ES-I3 (cell line): ENCODE measurements at regions not wholly inside any gene's neighbourhood (a gene's known extent, or its start where the extent isn't known, plus 50 kb on each side); places are given as distances from the start of the nearest gene placed in this dataset.

ENCODE experiments used
- H3K36me3 ChIP-seq: 2 replicates; pipeline ENCODE4 v1.6.1; 2013; ENCODE audit warnings: mild to moderate bottlenecking, low read length, control low read depth, moderate library complexity; ENCODE audit not compliant: insufficient read depth
- H3K4me1 ChIP-seq: 2 replicates; pipeline ENCODE4 v1.6.1; 2013; ENCODE audit warnings: mild to moderate bottlenecking, control low read depth, low read length; ENCODE audit not compliant: insufficient read depth
- H3K9ac ChIP-seq: 2 replicates; pipeline ENCODE4 v1.6.1; 2013; ENCODE audit warnings: low read depth, mild to moderate bottlenecking, low read length, moderate library complexity
- H3K9me3 ChIP-seq: 2 replicates; pipeline ENCODE4 v1.6.1; 2013; ENCODE audit warnings: mild to moderate bottlenecking, low read length, moderate library complexity; ENCODE audit not compliant: control insufficient read depth, insufficient read depth

DNA sequence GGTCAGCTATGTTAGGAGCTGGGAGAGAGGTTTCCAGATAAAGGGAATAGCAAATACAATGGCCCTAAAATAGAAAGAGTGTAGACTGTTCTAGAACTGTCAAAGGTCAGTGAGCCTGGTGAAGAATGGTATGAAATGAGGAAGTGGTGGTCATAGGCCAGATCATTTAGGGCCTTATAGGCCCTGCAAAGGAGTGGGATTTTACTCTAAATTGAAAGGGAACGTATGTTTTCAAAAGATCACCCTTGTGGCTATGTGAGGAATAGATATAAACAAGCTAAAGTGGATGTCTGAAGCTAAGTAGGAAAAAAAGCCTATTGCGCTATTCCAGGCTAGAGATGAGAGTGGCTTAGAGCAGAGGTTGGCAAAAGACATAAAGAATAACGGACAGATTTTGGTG is 70.7 kb upstream of the TDRD3 start:
- no peaks in the 10 kb centered on the region for H3K4me1 ChIP-seq
- no peak overlapping the region for H3K9ac ChIP-seq
- H3K36me3 ChIP-seq, result no peaks in the 10 kb centered on the region
- no peaks in the 10 kb centered on the region for H3K9me3 ChIP-seq

- Histone ChIP-seq H3K4me1 (no peaks in the 10 kb centered on the region), H3K9ac (no peak overlapping the region), H3K9me3 (no peaks in the 10 kb centered on the region), H3K36me3 (no peaks in the 10 kb centered on the region)
Measured at GRCh38 chr13:60327511-60327910, 69.5 kb upstream of the TDRD3 start.

DNA sequence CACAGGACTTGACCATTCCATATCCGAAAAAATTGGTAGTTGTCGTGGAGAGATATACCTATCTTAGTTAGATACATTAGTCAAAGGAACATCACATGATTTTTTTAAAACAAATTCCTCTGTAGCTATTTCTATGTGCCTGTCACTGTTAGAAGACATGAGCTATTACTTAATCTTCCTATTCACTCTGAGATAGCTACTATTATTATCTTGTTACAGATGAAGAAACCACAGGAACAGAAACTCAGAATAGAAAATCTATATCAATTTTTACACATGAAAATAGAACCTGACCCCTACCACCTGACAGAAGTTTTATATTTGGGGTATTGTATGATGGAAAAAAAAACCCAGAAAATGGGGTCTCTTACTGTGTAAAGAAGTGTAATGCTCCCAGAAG is 68.9 kb upstream of the TDRD3 start:
- Histone ChIP-seq H3K9me3 (no peaks in the 10 kb centered on the region), H3K9ac (no peak overlapping the region), H3K4me1 (no peaks in the 10 kb centered on the region), H3K36me3 (no peaks in the 10 kb centered on the region)

DNA sequence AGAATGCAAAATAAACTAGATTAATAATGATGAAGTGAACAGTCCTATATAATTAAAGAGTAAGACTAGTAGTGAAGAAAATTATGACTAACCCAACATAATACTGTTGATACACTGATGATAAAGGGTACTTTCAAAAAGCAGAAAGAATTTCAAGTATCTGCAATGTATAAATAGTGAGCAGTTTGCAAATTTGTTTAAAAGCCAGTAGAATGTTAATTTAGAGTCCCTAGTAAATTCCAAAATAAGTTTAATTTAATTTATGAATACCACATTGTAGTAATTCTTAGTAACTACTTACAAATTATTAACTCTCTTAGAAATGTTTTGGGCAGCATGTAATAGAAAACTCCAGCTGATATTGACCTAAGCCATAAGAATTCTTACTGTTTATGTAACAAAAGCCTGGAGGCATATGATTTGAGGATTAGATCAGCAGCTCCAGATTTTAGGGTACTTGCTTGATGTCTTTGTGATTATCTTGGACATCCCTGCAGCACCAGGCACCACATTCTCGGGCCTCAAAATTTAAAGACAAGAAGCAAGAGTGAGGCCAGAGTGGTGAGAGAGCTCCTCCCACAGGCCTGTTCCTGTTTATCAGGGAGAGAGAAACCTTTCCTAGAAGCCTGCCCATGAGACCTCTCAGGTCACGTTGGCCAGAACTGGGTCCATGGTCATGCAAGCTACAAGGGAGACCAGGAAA is 67.6 kb upstream of the TDRD3 start:
- no peaks in the 10 kb centered on the region for H3K36me3 ChIP-seq
- no peak overlapping the region for H3K9ac ChIP-seq
- no peaks in the 10 kb centered on the region for H3K4me1 ChIP-seq
- no peaks in the 10 kb centered on the region for H3K9me3 ChIP-seq

GRCh38 chr13:60331249-60332012 is 65.6 kb upstream of the TDRD3 start:
- no peaks in the 10 kb centered on the region for H3K36me3 ChIP-seq
- no peaks in the 10 kb centered on the region for H3K9me3 ChIP-seq
- no peak overlapping the region for H3K9ac ChIP-seq
- H3K4me1 ChIP-seq, result no peaks in the 10 kb centered on the region

DNA sequence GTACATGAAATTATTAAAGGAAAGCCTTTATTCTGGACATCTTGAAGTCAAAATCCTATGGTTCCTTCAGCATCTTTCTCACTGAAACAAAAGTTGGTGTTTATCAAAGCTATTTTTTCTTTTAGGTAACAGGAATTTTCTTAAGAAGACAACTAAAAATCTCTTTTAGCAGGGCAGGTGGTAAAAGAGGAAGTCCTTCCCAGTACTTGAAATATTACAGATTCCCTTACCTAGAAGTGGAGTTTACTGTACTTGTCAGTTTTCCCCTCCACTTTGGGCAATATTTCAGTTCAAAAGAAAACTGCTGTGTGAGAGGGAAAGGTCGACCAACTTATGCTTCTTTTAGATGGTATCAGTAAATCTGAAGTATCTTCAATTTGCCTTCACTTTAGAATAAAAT is 64.3 kb upstream of the TDRD3 start:
- Histone ChIP-seq H3K9me3 (no peaks in the 10 kb centered on the region), H3K36me3 (no peaks in the 10 kb centered on the region), H3K4me1 (no peaks in the 10 kb centered on the region), H3K9ac (no peak overlapping the region)

DNA sequence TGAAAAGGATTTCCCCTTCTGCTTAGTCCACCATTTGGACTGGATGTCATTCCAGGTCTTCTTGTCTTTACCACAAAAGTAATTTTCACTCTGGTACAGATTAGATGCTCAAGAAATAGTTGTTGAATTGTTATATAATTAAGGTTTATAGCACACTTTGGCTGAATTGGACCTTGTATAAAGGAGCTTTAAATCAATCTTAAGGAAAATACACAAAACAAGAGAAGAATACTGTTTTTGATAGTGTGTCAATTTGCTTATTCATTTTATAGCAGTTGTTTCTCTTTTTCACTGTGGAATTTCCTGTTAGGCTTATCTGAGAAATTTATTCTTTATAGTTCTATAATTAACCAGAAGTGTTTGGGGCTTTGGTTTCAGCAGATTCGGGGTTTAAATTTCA is 62.7 kb upstream of the TDRD3 start:
- no peak overlapping the region for H3K9ac ChIP-seq
- H3K9me3 ChIP-seq, result no peaks in the 10 kb centered on the region
- no peaks in the 10 kb centered on the region for H3K36me3 ChIP-seq
- H3K4me1 ChIP-seq, result no peaks in the 10 kb centered on the region

GRCh38 chr13:60335531-60335930 is 61.5 kb upstream of the TDRD3 start:
- Histone ChIP-seq H3K4me1 (no peaks in the 10 kb centered on the region), H3K9ac (no peak overlapping the region), H3K36me3 (no peaks in the 10 kb centered on the region), H3K9me3 (no peaks in the 10 kb centered on the region)

- Histone ChIP-seq H3K9ac (no peak overlapping the region), H3K36me3 (no peaks in the 10 kb centered on the region), H3K4me1 (no peaks in the 10 kb centered on the region), H3K9me3 (no peaks in the 10 kb centered on the region)
Measured at GRCh38 chr13:60338754-60339153, 58.3 kb upstream of the TDRD3 start.

- Histone ChIP-seq H3K9me3 (no peaks in the 10 kb centered on the region), H3K36me3 (no peaks in the 10 kb centered on the region), H3K9ac (no peak overlapping the region), H3K4me1 (no peaks in the 10 kb centered on the region)
Measured at GRCh38 chr13:60343978-60344377, 53.0 kb upstream of the TDRD3 start.

GRCh38 chr13:60347174-60347573 is 49.8 kb upstream of the TDRD3 start:
- Histone ChIP-seq H3K4me1 (no peaks in the 10 kb centered on the region), H3K36me3 (no peaks in the 10 kb centered on the region), H3K9me3 (no peaks in the 10 kb centered on the region), H3K9ac (no peak overlapping the region)
